ENCODE measurements at regions not wholly inside any gene's neighbourhood (a gene's known extent, or its start where the extent isn't known, plus 50 kb on each side); places are given as distances from the start of the nearest gene placed in this dataset.

DNA sequence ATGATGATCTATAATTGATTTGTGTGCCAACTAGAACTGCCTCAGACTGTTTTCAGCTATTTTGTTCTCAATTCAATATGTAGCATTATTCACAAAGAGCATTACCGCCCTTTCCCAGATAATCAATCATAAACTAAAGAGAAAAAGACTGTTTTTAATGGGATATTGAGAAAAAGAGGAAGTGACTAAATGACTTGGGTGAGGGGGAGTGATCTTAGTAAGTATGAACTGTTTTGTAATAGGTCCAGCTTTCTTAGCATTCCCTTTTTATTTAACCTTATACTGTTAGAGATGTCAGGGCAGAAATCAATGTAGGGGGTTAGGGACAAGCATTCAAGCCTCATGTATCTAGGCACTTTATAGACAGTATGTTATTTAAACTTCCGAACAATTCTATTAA is 157.8 kb upstream of the DPYD start:
- no peak overlapping the region for H3K27ac Mint-ChIP-seq
- ATAC-seq (replicated peaks in 1 of 4) (no peak), DNase-seq (no peak)
- WGBS (ENCODE audit: insufficient coverage), result no CpG with 5 or more reads among the region's 2 CpGs
- no peaks in the 10 kb centered on the region for H3K9me3 ChIP-seq
- H3K36me3 Mint-ChIP-seq, result no peaks in the 10 kb centered on the region
- H3K4me1 Mint-ChIP-seq, result peaks cover 0 to 4% (median 2%) of the 10 kb centered on the region in 3 donors
- no peaks in the 10 kb centered on the region for H3K36me3 ChIP-seq (ENCODE audit: control insufficient read depth in 2 of 2, extremely low read depth in 1 of 2, insufficient read depth in 1 of 2, low read length in 1 of 2)
- H3K27me3 Mint-ChIP-seq, result no peaks in the 10 kb centered on the region
- H3K4me1 ChIP-seq (ENCODE audit: control insufficient read depth in 1 of 2, extremely low read depth in 1 of 2, insufficient read depth in 2 of 2, low read length in 2 of 2), result no peaks in the 10 kb centered on the region
- H3K9me3 Mint-ChIP-seq, result no peaks in the 10 kb centered on the region
- no peak overlapping the region for H3K4me3 Mint-ChIP-seq
- H3K27ac ChIP-seq (ENCODE audit: low read length), result no peak overlapping the region
- POLR2A ChIA-PET, result no interaction called here
- CTCF ChIA-PET, result no interaction called here
- H3K4me3 ChIP-seq (ENCODE audit: control insufficient read depth in 1 of 2, extremely low read depth in 1 of 2, low read length in 1 of 2), result no peak overlapping the region
- no peaks in the 10 kb centered on the region for H3K27me3 ChIP-seq (replicated peaks in 1 of 2; ENCODE audit: control insufficient read depth in 2 of 2, extremely low read depth in 1 of 2, insufficient read depth in 2 of 2, low read length in 1 of 2)

DNA sequence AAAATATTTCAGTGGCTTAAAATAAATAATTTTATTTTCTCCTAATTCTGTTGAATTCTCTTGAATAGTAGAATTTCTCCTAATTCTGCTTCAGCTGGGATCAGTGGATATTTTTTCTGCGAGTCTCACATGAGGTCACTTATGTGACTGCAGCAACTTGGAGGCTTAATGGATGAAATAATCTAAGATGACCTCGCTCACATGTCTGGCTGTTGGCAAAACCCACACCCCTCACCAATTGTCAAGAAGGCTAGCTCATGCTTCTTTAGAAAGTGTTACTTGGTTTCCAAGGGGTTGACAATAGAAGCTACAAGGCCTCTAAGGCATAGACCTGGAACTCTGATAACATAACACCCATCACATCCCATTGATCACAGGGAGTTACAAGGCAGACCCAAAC is 156.9 kb upstream of the DPYD start:
- H3K27me3 Mint-ChIP-seq, result no peaks in the 10 kb centered on the region
- no peaks in the 10 kb centered on the region for H3K9me3 Mint-ChIP-seq
- Histone ChIP-seq H3K36me3 (ENCODE audit: control insufficient read depth in 2 of 2, extremely low read depth in 1 of 2, insufficient read depth in 1 of 2, low read length in 1 of 2) (no peaks in the 10 kb centered on the region), H3K4me3 (ENCODE audit: control insufficient read depth in 1 of 2, extremely low read depth in 1 of 2, low read length in 1 of 2) (no peak overlapping the region), H3K27me3 (replicated peaks in 1 of 2; ENCODE audit: control insufficient read depth in 2 of 2, extremely low read depth in 1 of 2, insufficient read depth in 2 of 2, low read length in 1 of 2) (no peaks in the 10 kb centered on the region), H3K9me3 (no peaks in the 10 kb centered on the region), H3K27ac (ENCODE audit: low read length) (no peak overlapping the region), H3K4me1 (ENCODE audit: control insufficient read depth in 1 of 2, extremely low read depth in 1 of 2, insufficient read depth in 2 of 2, low read length in 2 of 2) (no peaks in the 10 kb centered on the region)
- POLR2A ChIA-PET, result no interaction called here
- no peak overlapping the region for H3K4me3 Mint-ChIP-seq
- ATAC-seq (replicated peaks in 1 of 4) (no peak), DNase-seq (no peak)
- peaks cover 0 to 4% (median 2%) of the 10 kb centered on the region in 3 donors for H3K4me1 Mint-ChIP-seq
- no peaks in the 10 kb centered on the region for H3K36me3 Mint-ChIP-seq
- CTCF ChIA-PET, result no interaction called here
- no peak overlapping the region for H3K27ac Mint-ChIP-seq
- WGBS (ENCODE audit: insufficient coverage), result 100% methylated on average over 1 of the region's 2 CpGs

GRCh38 chr1:98075626-98076025 is 154.8 kb upstream of the DPYD start:
- Mint-ChIP-seq H3K4me1 (peaks cover 0 to 4% (median 2%) of the 10 kb centered on the region in 3 donors), H3K4me3 (no peak overlapping the region), H3K36me3 (no peaks in the 10 kb centered on the region), H3K27ac (no peak overlapping the region), H3K9me3 (no peaks in the 10 kb centered on the region), H3K27me3 (no peaks in the 10 kb centered on the region)
- ChIA-PET POLR2A (no interaction called here), CTCF (interaction anchor here in 1 of 2 donors (0.6 kb wide), 1 partner anchor 1467 kb away, joined by 4 read pairs; no protein-coding TSS in a partner anchor)
- Histone ChIP-seq H3K4me1 (ENCODE audit: control insufficient read depth in 1 of 2, extremely low read depth in 1 of 2, insufficient read depth in 2 of 2, low read length in 2 of 2) (no peaks in the 10 kb centered on the region), H3K27me3 (replicated peaks in 1 of 2; ENCODE audit: control insufficient read depth in 2 of 2, extremely low read depth in 1 of 2, insufficient read depth in 2 of 2, low read length in 1 of 2) (no peaks in the 10 kb centered on the region), H3K27ac (ENCODE audit: low read length) (no peak overlapping the region), H3K4me3 (ENCODE audit: control insufficient read depth in 1 of 2, extremely low read depth in 1 of 2, low read length in 1 of 2) (no peak overlapping the region), H3K36me3 (ENCODE audit: control insufficient read depth in 2 of 2, extremely low read depth in 1 of 2, insufficient read depth in 1 of 2, low read length in 1 of 2) (no peaks in the 10 kb centered on the region), H3K9me3 (no peaks in the 10 kb centered on the region)
- no CpG with 5 or more reads among the region's 1 CpG for WGBS (ENCODE audit: insufficient coverage)
- no peak for DNase-seq
- ATAC-seq (replicated peaks in 1 of 4), result no peak

DNA sequence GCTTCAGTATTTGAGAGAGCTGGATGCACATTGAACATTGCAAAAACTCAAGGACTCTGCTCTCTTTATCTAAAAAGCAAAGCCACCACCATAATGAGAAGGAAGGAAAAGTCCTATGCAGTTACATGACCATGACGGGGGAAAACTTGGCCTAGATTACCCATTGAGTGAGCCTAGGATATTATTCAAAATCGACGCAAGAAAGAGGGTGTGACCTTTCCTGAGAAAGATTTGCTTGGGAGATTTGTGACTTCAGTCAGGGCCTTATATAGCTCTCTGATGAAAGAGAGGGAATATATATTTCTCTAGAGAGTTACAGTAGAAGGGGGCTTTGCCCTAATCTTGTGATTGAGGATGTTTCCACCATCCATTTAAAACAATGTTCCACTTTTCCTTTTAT is 153.0 kb upstream of the DPYD start:
- 83% methylated on average over 1 of the region's 3 CpGs for WGBS (ENCODE audit: insufficient coverage)
- Mint-ChIP-seq H3K4me3 (no peak overlapping the region), H3K9me3 (no peaks in the 10 kb centered on the region), H3K4me1 (peaks cover 0 to 4% (median 2%) of the 10 kb centered on the region in 3 donors), H3K27me3 (no peaks in the 10 kb centered on the region), H3K36me3 (no peaks in the 10 kb centered on the region), H3K27ac (no peak overlapping the region)
- ChIA-PET POLR2A (interaction anchor here in 1 of 2 donors (0.6 kb wide), 1 partner anchor 731 kb away, joined by 3 read pairs; no protein-coding TSS in a partner anchor), CTCF (no interaction called here)
- ATAC-seq (replicated peaks in 1 of 4) (no peak), DNase-seq (no peak)
- Histone ChIP-seq H3K27ac (ENCODE audit: low read length) (no peak overlapping the region), H3K36me3 (ENCODE audit: control insufficient read depth in 2 of 2, extremely low read depth in 1 of 2, insufficient read depth in 1 of 2, low read length in 1 of 2) (no peaks in the 10 kb centered on the region), H3K9me3 (no peaks in the 10 kb centered on the region), H3K27me3 (replicated peaks in 1 of 2; ENCODE audit: control insufficient read depth in 2 of 2, extremely low read depth in 1 of 2, insufficient read depth in 2 of 2, low read length in 1 of 2) (no peaks in the 10 kb centered on the region), H3K4me3 (ENCODE audit: control insufficient read depth in 1 of 2, extremely low read depth in 1 of 2, low read length in 1 of 2) (no peak overlapping the region), H3K4me1 (ENCODE audit: control insufficient read depth in 1 of 2, extremely low read depth in 1 of 2, insufficient read depth in 2 of 2, low read length in 2 of 2) (no peaks in the 10 kb centered on the region)

DNA sequence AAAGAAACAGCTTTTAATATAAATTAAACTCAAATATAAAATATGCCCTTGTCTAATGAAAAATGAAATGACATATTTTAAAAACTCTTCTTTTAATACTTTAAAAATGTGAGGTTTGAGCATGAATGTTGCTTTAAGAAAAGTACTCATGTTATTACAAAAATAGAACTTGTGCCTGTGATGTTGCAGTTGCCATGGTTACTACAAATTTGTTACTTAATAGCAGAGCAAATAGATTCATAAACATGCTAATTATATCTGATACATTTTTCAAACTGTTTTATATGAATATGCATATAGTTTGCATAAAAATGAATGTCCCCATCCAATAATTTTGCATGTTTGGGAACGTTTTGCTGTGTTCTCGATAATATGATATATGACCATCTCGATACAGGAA is 152.3 kb upstream of the DPYD start:
- no peak overlapping the region for H3K4me3 Mint-ChIP-seq
- H3K4me3 ChIP-seq (ENCODE audit: control insufficient read depth in 1 of 2, extremely low read depth in 1 of 2, low read length in 1 of 2), result no peak overlapping the region
- H3K4me1 ChIP-seq (ENCODE audit: control insufficient read depth in 1 of 2, extremely low read depth in 1 of 2, insufficient read depth in 2 of 2, low read length in 2 of 2), result no peaks in the 10 kb centered on the region
- DNase-seq (no peak), ATAC-seq (replicated peaks in 1 of 4) (no peak)
- H3K27me3 ChIP-seq (replicated peaks in 1 of 2; ENCODE audit: control insufficient read depth in 2 of 2, extremely low read depth in 1 of 2, insufficient read depth in 2 of 2, low read length in 1 of 2), result no peaks in the 10 kb centered on the region
- H3K9me3 Mint-ChIP-seq, result no peaks in the 10 kb centered on the region
- no peaks in the 10 kb centered on the region for H3K36me3 ChIP-seq (ENCODE audit: control insufficient read depth in 2 of 2, extremely low read depth in 1 of 2, insufficient read depth in 1 of 2, low read length in 1 of 2)
- WGBS (ENCODE audit: insufficient coverage), result no CpG with 5 or more reads among the region's 3 CpGs
- H3K36me3 Mint-ChIP-seq, result no peaks in the 10 kb centered on the region
- POLR2A ChIA-PET, result no interaction called here
- CTCF ChIA-PET, result no interaction called here
- H3K4me1 Mint-ChIP-seq, result peaks cover 0 to 4% (median 2%) of the 10 kb centered on the region in 3 donors
- no peaks in the 10 kb centered on the region for H3K9me3 ChIP-seq
- H3K27me3 Mint-ChIP-seq, result peaks cover 0 to 2% of the 10 kb centered on the region in 2 donors
- H3K27ac ChIP-seq (ENCODE audit: low read length), result no peak overlapping the region
- no peak overlapping the region for H3K27ac Mint-ChIP-seq

DNA sequence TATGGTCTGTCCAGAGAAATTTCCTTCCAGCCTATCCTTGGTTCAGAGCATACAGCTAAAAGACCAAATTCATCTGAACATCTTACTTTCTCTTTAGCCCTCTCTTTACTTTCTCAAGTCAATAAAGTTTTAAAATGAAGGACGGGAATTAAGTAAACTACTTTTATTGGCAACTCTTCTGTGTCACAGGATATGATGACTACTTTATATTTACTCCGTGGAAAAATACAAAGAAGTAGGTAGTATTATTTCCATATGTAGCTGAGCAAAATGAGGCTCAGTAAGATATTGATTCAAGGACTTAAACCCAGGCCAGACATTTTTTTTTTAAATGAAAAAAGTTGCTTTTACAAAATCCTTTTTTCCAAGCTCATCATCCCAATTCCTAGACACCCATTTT is 151.2 kb upstream of the DPYD start:
- H3K4me1 ChIP-seq (ENCODE audit: control insufficient read depth in 1 of 2, extremely low read depth in 1 of 2, insufficient read depth in 2 of 2, low read length in 2 of 2), result no peaks in the 10 kb centered on the region
- Mint-ChIP-seq H3K9me3 (no peaks in the 10 kb centered on the region), H3K36me3 (no peaks in the 10 kb centered on the region), H3K27me3 (peaks cover 0 to 5% of the 10 kb centered on the region in 2 donors), H3K27ac (no peak overlapping the region), H3K4me1 (peaks cover 0 to 3% (median 2%) of the 10 kb centered on the region in 3 donors), H3K4me3 (no peak overlapping the region)
- no peaks in the 10 kb centered on the region for H3K27me3 ChIP-seq (replicated peaks in 1 of 2; ENCODE audit: control insufficient read depth in 2 of 2, extremely low read depth in 1 of 2, insufficient read depth in 2 of 2, low read length in 1 of 2)
- H3K9me3 ChIP-seq, result no peaks in the 10 kb centered on the region
- no CpG with 5 or more reads among the region's 2 CpGs for WGBS (ENCODE audit: insufficient coverage)
- POLR2A ChIA-PET, result no interaction called here
- ATAC-seq (replicated peaks in 1 of 4), result no peak
- CTCF ChIA-PET, result no interaction called here
- H3K27ac ChIP-seq (ENCODE audit: low read length), result no peak overlapping the region
- no peak overlapping the region for H3K4me3 ChIP-seq (ENCODE audit: control insufficient read depth in 1 of 2, extremely low read depth in 1 of 2, low read length in 1 of 2)
- DNase-seq, result no peak
- no peaks in the 10 kb centered on the region for H3K36me3 ChIP-seq (ENCODE audit: control insufficient read depth in 2 of 2, extremely low read depth in 1 of 2, insufficient read depth in 1 of 2, low read length in 1 of 2)

DNA sequence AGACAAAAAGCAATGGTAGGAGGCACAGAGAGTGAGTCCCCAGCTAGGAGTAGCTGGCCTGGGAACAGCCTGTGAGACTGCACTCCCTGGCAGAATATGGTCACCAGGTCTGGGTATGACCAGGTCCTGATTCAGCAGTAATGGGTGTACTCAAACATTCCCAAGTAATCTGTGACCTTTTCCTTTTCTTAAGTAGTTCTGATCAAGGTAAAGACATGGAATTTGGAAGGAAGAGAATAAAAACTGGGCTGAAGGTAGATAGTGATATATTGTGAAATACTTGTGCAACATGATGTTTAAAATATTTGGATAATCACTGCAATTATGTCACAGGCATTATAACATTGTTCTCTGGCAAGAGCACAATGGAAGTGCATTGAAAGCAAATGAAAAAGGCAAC is 147.2 kb upstream of the DPYD start:
- Histone ChIP-seq H3K4me1 (ENCODE audit: control insufficient read depth in 1 of 2, extremely low read depth in 1 of 2, insufficient read depth in 2 of 2, low read length in 2 of 2) (no peaks in the 10 kb centered on the region), H3K27me3 (replicated peaks in 1 of 2; ENCODE audit: control insufficient read depth in 2 of 2, extremely low read depth in 1 of 2, insufficient read depth in 2 of 2, low read length in 1 of 2) (no peaks in the 10 kb centered on the region), H3K36me3 (ENCODE audit: control insufficient read depth in 2 of 2, extremely low read depth in 1 of 2, insufficient read depth in 1 of 2, low read length in 1 of 2) (no peaks in the 10 kb centered on the region), H3K4me3 (ENCODE audit: control insufficient read depth in 1 of 2, extremely low read depth in 1 of 2, low read length in 1 of 2) (no peak overlapping the region), H3K27ac (ENCODE audit: low read length) (no peak overlapping the region), H3K9me3 (no peaks in the 10 kb centered on the region)
- no peaks in the 10 kb centered on the region for H3K36me3 Mint-ChIP-seq
- ChIA-PET POLR2A (interaction anchor here in 1 of 2 donors (0.9 kb wide), 1 partner anchor 54 kb away, joined by 3 read pairs; no protein-coding TSS in a partner anchor), CTCF (no interaction called here)
- no peaks in the 10 kb centered on the region for H3K9me3 Mint-ChIP-seq
- no peak overlapping the region for H3K4me3 Mint-ChIP-seq
- H3K27me3 Mint-ChIP-seq, result peaks cover 2 to 17% of the 10 kb centered on the region in 2 donors
- no peak overlapping the region for H3K27ac Mint-ChIP-seq
- ATAC-seq (replicated peaks in 1 of 4), result no peak
- H3K4me1 Mint-ChIP-seq, result no peaks in the 10 kb centered on the region
- DNase-seq, result no peak
